SIG-M5 treated with dmso at 0.1 percent for 504 hours (cell line): ENCODE measurements at regions not wholly inside any gene's neighbourhood (a gene's known extent, or its start where the extent isn't known, plus 50 kb on each side); places are given as distances from the start of the nearest gene placed in this dataset.
"Not testable (repeated sequence)": the region's sequence is repeated elsewhere in the genome, so short reads cannot be mapped to it uniquely, and the experiment has no call there.

Source experiments
- DNase-seq: peaks from one replicate; lab custom pipeline; 2025; ENCODE audit not compliant: unreplicated experiment; lab: John Stamatoyannopoulos, UW

GRCh38 chr1:217048104-217048707 lies 325.0 kb upstream of the ESRRG start:
- peak; percentile 7 for DNase-seq

- no peak for DNase-seq
Observed at GRCh38 chr1:217040711-217041455, 317.7 kb upstream of the ESRRG start.

GRCh38 chr1:217039926-217040325 lies 316.7 kb upstream of the ESRRG start:
- no peak for DNase-seq

- DNase-seq, result not testable (repeated sequence)
Observed at GRCh38 chr1:217039139-217039538, 315.9 kb upstream of the ESRRG start.

- DNase-seq, result no peak
Observed at GRCh38 chr1:217036757-217037156, 313.5 kb upstream of the ESRRG start.

- no peak for DNase-seq
Observed at GRCh38 chr1:217032715-217033367, 309.6 kb upstream of the ESRRG start.

GRCh38 chr1:217029281-217030157 lies 306.3 kb upstream of the ESRRG start:
- DNase-seq, result peak; percentile 50

- peak; percentile 65 for DNase-seq
Observed at GRCh38 chr1:217027403-217028080, 304.3 kb upstream of the ESRRG start.

- DNase-seq, result no peak
Observed at GRCh38 chr1:217026531-217026930, 303.3 kb upstream of the ESRRG start.

- no peak for DNase-seq
Observed at GRCh38 chr1:217025381-217025780, 302.2 kb upstream of the ESRRG start.

- no peak for DNase-seq
Observed at GRCh38 chr1:217024911-217025310, 301.7 kb upstream of the ESRRG start.

GRCh38 chr1:217021956-217022355 lies 298.7 kb upstream of the ESRRG start:
- DNase-seq, result no peak

- no peak for DNase-seq
Observed at GRCh38 chr1:217021400-217021799, 298.2 kb upstream of the ESRRG start.

- DNase-seq, result no peak
Observed at GRCh38 chr1:217019475-217019874, 296.2 kb upstream of the ESRRG start.

GRCh38 chr1:217018648-217019047 lies 295.4 kb upstream of the ESRRG start:
- DNase-seq, result no peak

GRCh38 chr1:217017165-217017564 lies 293.9 kb upstream of the ESRRG start:
- DNase-seq, result no peak

GRCh38 chr1:217014066-217014465 lies 290.8 kb upstream of the ESRRG start:
- no peak for DNase-seq

GRCh38 chr1:217012659-217013058 lies 289.4 kb upstream of the ESRRG start:
- DNase-seq, result no peak

- DNase-seq, result no peak
Observed at GRCh38 chr1:217011097-217011496, 287.9 kb upstream of the ESRRG start.

GRCh38 chr1:217010253-217010652 lies 287.0 kb upstream of the ESRRG start:
- no peak for DNase-seq

GRCh38 chr1:217009376-217009775 lies 286.1 kb upstream of the ESRRG start:
- DNase-seq, result no peak
